Psoas muscle (tissue), 7 donors: ENCODE measurements at regions not wholly inside any gene's neighbourhood (a gene's known extent, or its start where the extent isn't known, plus 50 kb on each side); places are given as distances from the start of the nearest gene placed in this dataset.

Experiments used
- ATAC-seq, 4 donors: fragments of 200-7000 bp; cut with Tn5 transposase; one replicate each; pipeline ENCODE4 v1.9.1; 2020; ENCODE audit warnings: moderate library complexity in 3 of 4, mild to moderate bottlenecking in 2 of 4
- DNase-seq, 2 donors: peaks; one replicate each; pipeline ENCODE4 v3.0.0-alpha.2; 2020
- H3K27ac ChIP-seq: fragments of 200-600 bp; one replicate; pipeline ENCODE4 v1.8.0; 2022
- H3K27me3 ChIP-seq, 3 donors: fragments of 200-600 bp in 1 of 3; one replicate each; pipeline versions ENCODE4 v1.6.1 to v1.8.0; 2013 to 2022; ENCODE audit warnings: low read length in 2 of 3, mild to moderate bottlenecking in 2 of 3, moderate library complexity in 1 of 3; ENCODE audit not compliant: insufficient read depth in 3 of 3
- H3K36me3 ChIP-seq, 2 donors: fragments of 200-600 bp in 1 of 2; one replicate each; pipeline versions ENCODE4 v1.6.1 to v1.8.0; 2013 to 2022; ENCODE audit warnings: low read depth in 1 of 2, mild to moderate bottlenecking in 1 of 2, moderate library complexity in 1 of 2; ENCODE audit not compliant: insufficient read depth in 1 of 2
- H3K4me1 ChIP-seq: fragments of 200-600 bp; one replicate; pipeline ENCODE4 v1.8.0; 2022
- H3K4me3 ChIP-seq: fragments of 200-600 bp; one replicate; pipeline ENCODE4 v1.8.0; 2022; ENCODE audit warnings: mild to moderate bottlenecking
- H3K9me3 ChIP-seq: fragments of 200-600 bp; one replicate; pipeline ENCODE4 v1.8.0; 2022
- CTCF ChIP-seq: fragments of 200-600 bp; IDR thresholded peaks from one replicate; pipeline ENCODE4 v1.8.0; 2022; ENCODE audit warnings: antibody characterized with exemption
- WGBS, 3 donors: extraction: QIAGEN DNeasy Blood & Tissue Kit; methylation state at CpG; one replicate each; pipeline versions ENCODE4 v1.1.6 to v1.1.7; 2013; 5-methylcytosine and 5-hydroxymethylcytosine counted together
- intact Hi-C, 2 donors: fragments of 100-400 bp; cut with DNase I; formaldehyde crosslinking; loops; one replicate each; pipeline versions ENCODE4 v1.11.0 to v1.14.2; 2022
- donor health status: healthy with polysubstance abuse.
- donor health status: DM: no; HTN: no; CAD: no; lungs with moderate emphysema.
- donor health status: Bipolar disorder and iron deficiency.
- donor health status: healthy.
- donor health status: DM: yes; HTN: yes; CAD: no.
- donor health status: DM: no; HTN: no; CAD: no.
- donor health status: DM: yes; HTN: yes; CAD: no.

- ATAC-seq, result no peak
- no peak for TF ChIP-seq CTCF
Measured at GRCh38 chr15:70217226-70218160, 119.8 kb upstream of the TLE3 start.

GRCh38 chr15:70215951-70216350 is 118.2 kb upstream of the TLE3 start:
- intact Hi-C loops, result no loop called here
- no peak for ATAC-seq
- H3K27me3 ChIP-seq, result peaks cover 0 to 2% (median 0%) of the 10 kb centered on the region in 3 donors
- no peak overlapping the region for H3K27ac ChIP-seq
- no peaks in the 10 kb centered on the region for H3K36me3 ChIP-seq
- H3K4me1 ChIP-seq, result no peaks in the 10 kb centered on the region
- DNase-seq, result no peak
- H3K9me3 ChIP-seq, result no peaks in the 10 kb centered on the region
- no peak for TF ChIP-seq CTCF
- 86 to 95% (median 95%) methylated on average over 5 of the region's 5 CpGs for WGBS, 3 donors
- H3K4me3 ChIP-seq, result no peak overlapping the region

More at GRCh38 chr15:70217226-70218160, 119.8 kb upstream of the TLE3 start:
- intact Hi-C loops, result no loop called here
- H3K4me1 ChIP-seq, result no peaks in the 10 kb centered on the region
- H3K4me3 ChIP-seq, result no peak overlapping the region
- peaks cover 0 to 2% (median 2%) of the 10 kb centered on the region in 3 donors for H3K27me3 ChIP-seq
- no peak overlapping the region for H3K27ac ChIP-seq
- no peak for DNase-seq
- WGBS, 3 donors, result 85 to 94% (median 87%) methylated on average over 7 of the region's 7 CpGs
- no peaks in the 10 kb centered on the region for H3K36me3 ChIP-seq
- no peaks in the 10 kb centered on the region for H3K9me3 ChIP-seq

GRCh38 chr15:70214941-70215635 is 117.4 kb upstream of the TLE3 start:
- H3K4me3 ChIP-seq, result no peak overlapping the region
- no peak for ATAC-seq
- H3K27ac ChIP-seq, result no peak overlapping the region
- TF ChIP-seq CTCF, result no peak
- intact Hi-C loops, result no loop called here
- peaks cover 0 to 2% (median 0%) of the 10 kb centered on the region in 3 donors for H3K27me3 ChIP-seq
- WGBS, 3 donors, result 95 to 98% (median 97%) methylated on average over 7 of the region's 7 CpGs
- no peaks in the 10 kb centered on the region for H3K4me1 ChIP-seq
- H3K36me3 ChIP-seq, result no peaks in the 10 kb centered on the region
- DNase-seq, result no peak
- no peaks in the 10 kb centered on the region for H3K9me3 ChIP-seq

GRCh38 chr15:70214276-70214675 is 116.6 kb upstream of the TLE3 start:
- Histone ChIP-seq H3K4me1 (no peaks in the 10 kb centered on the region), H3K9me3 (no peaks in the 10 kb centered on the region), H3K27me3 (peaks cover 0 to 2% (median 0%) of the 10 kb centered on the region in 3 donors), H3K27ac (no peak overlapping the region), H3K36me3 (no peaks in the 10 kb centered on the region), H3K4me3 (no peak overlapping the region)
- DNase-seq, result no peak
- no peak for TF ChIP-seq CTCF
- ATAC-seq, result no peak
- intact Hi-C loops, result no loop called here
- WGBS, 3 donors, result 83 to 85% (median 85%) methylated on average over 5 of the region's 5 CpGs
